Upper lobe of left lung (tissue), 6 donors: ENCODE measurements at regions not wholly inside any gene's neighbourhood (a gene's known extent, or its start where the extent isn't known, plus 50 kb on each side); places are given as distances from the start of the nearest gene placed in this dataset.

Experiments used
- ATAC-seq, 2 donors: fragments of 200-7000 bp; cut with Tn5 transposase; one replicate each; pipeline ENCODE4 v1.9.1; 2022; ENCODE audit warnings: mild to moderate bottlenecking in 2 of 2, moderate library complexity in 2 of 2; ENCODE audit not compliant: low FRiP score in 2 of 2
- DNase-seq, 2 donors: peaks; one replicate each; pipeline ENCODE4 v3.0.0-alpha.2; 2019 to 2020
- H3K27ac ChIP-seq, 4 donors: fragments of 200-600 bp; sonication (generic); one replicate each; pipeline ENCODE4 v1.5.1; 2016 to 2019
- H3K27me3 ChIP-seq, 4 donors: fragments of 200-600 bp; sonication (generic); one replicate each; pipeline ENCODE4 v1.5.1; 2017 to 2019
- H3K36me3 ChIP-seq, 4 donors: fragments of 200-600 bp; sonication (generic); one replicate each; pipeline ENCODE4 v1.5.1; 2016 to 2019
- H3K4me1 ChIP-seq, 4 donors: fragments of 200-600 bp; sonication (generic); one replicate each; pipeline ENCODE4 v1.5.1; 2018 to 2019
- H3K4me3 ChIP-seq, 4 donors: fragments of 200-600 bp; sonication (generic); one replicate each; pipeline ENCODE4 v1.5.1; 2017 to 2019; ENCODE audit warnings: mild to moderate bottlenecking in 2 of 4, moderate library complexity in 1 of 4
- H3K9me3 ChIP-seq, 4 donors: fragments of 200-600 bp; sonication (generic); one replicate each; pipeline ENCODE4 v1.5.1; 2018 to 2019
- EP300 ChIP-seq, 4 donors: sonication (generic); formaldehyde crosslinking; IDR thresholded peaks; one replicate each; pipeline ENCODE4 v1.5.1; 2017; ENCODE audit warnings: antibody characterized with exemption in 4 of 4, control low read depth in 2 of 4
- POLR2A ChIP-seq, 4 donors: fragments of 450-650 bp; IDR thresholded peaks; one replicate each; pipeline ENCODE4 v1.5.1; 2016 to 2017; ENCODE audit warnings: antibody characterized with exemption in 4 of 4, mild to moderate bottlenecking in 2 of 4
- POLR2AphosphoS5 ChIP-seq, 2 donors: sonication (generic); formaldehyde crosslinking; IDR thresholded peaks; one replicate each; pipeline ENCODE4 v1.5.1; 2017; ENCODE audit warnings: antibody characterized with exemption in 2 of 2
- WGBS, 2 donors: methylation state at CpG; one replicate each; pipeline ENCODE4 v1.1.5; 2017 to 2018; 5-methylcytosine and 5-hydroxymethylcytosine counted together
- TF ChIP-seq, protein P1 (sequence below), 6 experiments: fragments of 450-650 bp in 4 of 6; fragments of 200-600 bp in 2 of 6; sonication (generic) in 2 of 6; IDR thresholded peaks; one replicate each; pipeline ENCODE4 v1.5.1; 2016 to 2019; ENCODE audit warnings: antibody characterized with exemption in 6 of 6
- donor health status: DM: no; HTN: no; CAD: no; lungs with moderate emphysema.
- donor health status: DM: no; HTN: yes; CAD: no; lungs with severe emphysema.

DNA sequence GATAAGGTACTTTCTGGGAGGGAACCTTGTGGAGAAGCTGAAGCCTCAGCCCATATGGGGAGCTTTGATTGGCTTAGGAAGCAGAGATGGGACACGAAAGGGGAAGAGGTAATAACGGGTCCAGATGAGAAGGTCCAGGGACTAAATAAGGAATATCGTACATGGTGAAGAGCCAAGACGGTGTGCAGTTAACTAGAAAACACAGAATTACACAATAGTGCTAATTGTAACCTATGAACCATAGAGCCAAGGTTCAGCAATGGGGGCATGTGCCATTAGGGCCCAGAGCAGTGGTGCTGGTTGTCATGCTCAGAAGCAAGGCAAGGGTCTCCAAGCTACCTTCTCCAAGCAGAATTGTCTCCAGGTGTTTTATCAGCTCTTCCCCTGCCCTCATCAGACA, 106.1 kb downstream of the IRS2 start:
- no peaks in the 10 kb centered on the region for H3K27me3 ChIP-seq
- no peak overlapping the region for H3K4me3 ChIP-seq
- TF ChIP-seq POLR2A (IDR thresholded peaks at IDR 0.05) (no peak), POLR2AphosphoS5 (IDR thresholded peaks at IDR 0.05) (no peak), EP300 (IDR thresholded peaks at IDR 0.05) (no peak)
- TF ChIP-seq, protein P1, sequence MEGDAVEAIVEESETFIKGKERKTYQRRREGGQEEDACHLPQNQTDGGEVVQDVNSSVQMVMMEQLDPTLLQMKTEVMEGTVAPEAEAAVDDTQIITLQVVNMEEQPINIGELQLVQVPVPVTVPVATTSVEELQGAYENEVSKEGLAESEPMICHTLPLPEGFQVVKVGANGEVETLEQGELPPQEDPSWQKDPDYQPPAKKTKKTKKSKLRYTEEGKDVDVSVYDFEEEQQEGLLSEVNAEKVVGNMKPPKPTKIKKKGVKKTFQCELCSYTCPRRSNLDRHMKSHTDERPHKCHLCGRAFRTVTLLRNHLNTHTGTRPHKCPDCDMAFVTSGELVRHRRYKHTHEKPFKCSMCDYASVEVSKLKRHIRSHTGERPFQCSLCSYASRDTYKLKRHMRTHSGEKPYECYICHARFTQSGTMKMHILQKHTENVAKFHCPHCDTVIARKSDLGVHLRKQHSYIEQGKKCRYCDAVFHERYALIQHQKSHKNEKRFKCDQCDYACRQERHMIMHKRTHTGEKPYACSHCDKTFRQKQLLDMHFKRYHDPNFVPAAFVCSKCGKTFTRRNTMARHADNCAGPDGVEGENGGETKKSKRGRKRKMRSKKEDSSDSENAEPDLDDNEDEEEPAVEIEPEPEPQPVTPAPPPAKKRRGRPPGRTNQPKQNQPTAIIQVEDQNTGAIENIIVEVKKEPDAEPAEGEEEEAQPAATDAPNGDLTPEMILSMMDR (IDR thresholded peaks at IDR 0.05) = no peak
- H3K36me3 ChIP-seq = no peaks in the 10 kb centered on the region
- ATAC-seq (no peak), DNase-seq (no peak)
- H3K4me1 ChIP-seq = no peaks in the 10 kb centered on the region
- no peaks in the 10 kb centered on the region for H3K9me3 ChIP-seq
- H3K27ac ChIP-seq = no peak overlapping the region
- WGBS, 2 donors = 85 to 93% methylated on average over 4 of the region's 4 CpGs

DNA sequence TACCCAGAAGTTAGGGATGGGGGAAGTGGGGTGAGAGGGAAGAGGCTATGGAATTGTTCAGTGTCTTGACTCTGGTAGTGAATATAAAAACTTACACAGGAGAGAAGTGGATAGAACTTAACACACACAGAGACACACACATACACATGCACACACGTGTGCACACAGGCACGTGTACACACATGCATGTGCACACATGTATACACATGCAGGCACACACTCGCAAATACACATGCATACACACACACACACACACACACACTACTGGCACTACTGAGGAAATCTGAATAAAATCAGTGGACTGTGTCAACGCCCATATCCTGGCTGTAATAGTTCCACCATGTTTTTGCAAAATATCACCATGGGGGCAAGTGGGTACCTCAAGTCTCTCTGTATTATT, 107.9 kb downstream of the IRS2 start:
- DNase-seq = no peak
- ATAC-seq = no peak
- H3K27me3 ChIP-seq = no peaks in the 10 kb centered on the region
- TF ChIP-seq EP300 (IDR thresholded peaks at IDR 0.05) (no peak), POLR2A (IDR thresholded peaks at IDR 0.05) (no peak), POLR2AphosphoS5 (IDR thresholded peaks at IDR 0.05) (no peak)
- TF ChIP-seq, protein P1 (IDR thresholded peaks at IDR 0.05) = no peak
- no peaks in the 10 kb centered on the region for H3K4me1 ChIP-seq
- no peak overlapping the region for H3K27ac ChIP-seq
- H3K36me3 ChIP-seq = no peaks in the 10 kb centered on the region
- no peak overlapping the region for H3K4me3 ChIP-seq
- H3K9me3 ChIP-seq = no peaks in the 10 kb centered on the region
- 90 to 92% methylated on average over 4 of the region's 4 CpGs for WGBS, 2 donors

DNA sequence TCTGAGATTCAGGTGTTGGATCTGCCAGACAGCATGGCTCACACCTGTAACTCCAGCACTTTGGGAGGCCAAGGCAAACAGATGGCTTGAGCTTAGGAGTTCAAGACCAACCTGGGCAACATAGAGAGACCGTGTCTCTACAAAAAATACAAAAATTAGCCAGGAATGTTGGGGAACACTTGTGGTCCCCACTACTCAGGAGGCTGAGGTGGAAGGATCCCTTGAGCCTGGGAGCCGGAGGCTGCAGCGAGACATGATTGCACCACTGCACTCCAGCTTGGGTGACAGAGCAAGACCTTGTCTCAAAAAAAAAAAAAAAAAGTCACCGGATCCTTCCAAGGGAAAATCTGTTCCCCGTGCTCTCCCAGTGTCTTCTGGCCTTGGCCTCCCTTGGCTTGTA, 109.2 kb downstream of the IRS2 start:
- WGBS, 2 donors = 70 to 84% methylated on average over 5 of the region's 5 CpGs
- H3K4me1 ChIP-seq = no peaks in the 10 kb centered on the region
- TF ChIP-seq, protein P1 (IDR thresholded peaks at IDR 0.05) = no peak
- no peaks in the 10 kb centered on the region for H3K27me3 ChIP-seq
- H3K27ac ChIP-seq = no peak overlapping the region
- H3K9me3 ChIP-seq = no peaks in the 10 kb centered on the region
- DNase-seq (no peak), ATAC-seq (no peak)
- H3K36me3 ChIP-seq = no peaks in the 10 kb centered on the region
- no peak overlapping the region for H3K4me3 ChIP-seq

DNA sequence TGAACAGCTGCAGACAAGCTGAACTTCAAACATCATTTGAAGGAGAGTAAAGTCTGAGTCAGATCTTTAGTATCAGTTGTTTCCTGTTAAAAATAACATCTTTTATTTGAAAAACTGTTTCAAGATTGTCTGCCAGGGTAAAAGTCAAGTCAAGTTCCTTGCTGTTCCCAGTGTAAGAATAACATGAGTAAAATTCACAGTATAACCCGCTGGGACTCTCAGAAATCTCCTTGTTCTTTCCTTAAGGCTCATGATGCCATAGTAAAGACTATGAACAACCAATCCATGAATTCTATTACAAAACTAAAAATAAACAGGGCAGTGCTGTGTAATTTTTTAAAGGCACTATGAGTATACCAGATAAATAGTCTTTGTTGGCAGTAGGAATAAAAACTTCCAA, 112.9 kb downstream of the IRS2 start:
- DNase-seq (no peak), ATAC-seq (no peak)
- Histone ChIP-seq H3K36me3 (no peaks in the 10 kb centered on the region), H3K27ac (no peak overlapping the region), H3K27me3 (no peaks in the 10 kb centered on the region), H3K9me3 (no peaks in the 10 kb centered on the region), H3K4me3 (no peak overlapping the region), H3K4me1 (no peaks in the 10 kb centered on the region)
- no peak for TF ChIP-seq POLR2AphosphoS5 (IDR thresholded peaks at IDR 0.05)
- TF ChIP-seq POLR2A (IDR thresholded peaks at IDR 0.05) = no peak
- TF ChIP-seq, protein P1 (IDR thresholded peaks at IDR 0.05) = no peak
- no peak for TF ChIP-seq EP300 (IDR thresholded peaks at IDR 0.05)
- 88 to 93% methylated on average over 1 of the region's 1 CpG for WGBS, 2 donors

DNA sequence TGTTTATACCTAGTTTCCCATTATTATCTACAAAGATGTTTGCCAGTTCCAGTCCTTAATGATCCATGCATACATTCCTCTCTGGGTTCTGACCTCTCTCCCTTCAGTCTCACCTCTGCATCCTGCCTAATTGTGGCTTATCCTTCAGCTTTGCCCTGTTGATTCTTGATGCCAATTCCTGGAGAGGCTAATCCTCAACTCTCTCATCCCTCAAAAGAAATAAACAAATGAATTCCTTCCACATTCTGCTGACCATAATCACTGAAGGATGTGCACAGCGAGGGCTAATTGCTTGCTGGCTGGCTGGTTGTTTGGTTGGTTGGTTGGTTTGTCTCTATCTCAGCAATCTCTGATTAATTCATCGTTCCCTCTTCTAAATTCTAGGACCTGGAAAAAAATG, 113.8 kb downstream of the IRS2 start:
- H3K27me3 ChIP-seq = no peaks in the 10 kb centered on the region
- TF ChIP-seq EP300 (IDR thresholded peaks at IDR 0.05) (no peak), POLR2AphosphoS5 (IDR thresholded peaks at IDR 0.05) (no peak), POLR2A (IDR thresholded peaks at IDR 0.05) (no peak)
- TF ChIP-seq, protein P1 (IDR thresholded peaks at IDR 0.05) = no peak
- no peak for ATAC-seq
- peaks cover 0 to 6% (median 3%) of the 10 kb centered on the region in 4 donors for H3K4me1 ChIP-seq
- H3K27ac ChIP-seq = no peak overlapping the region
- 53 to 79% methylated on average over 2 of the region's 2 CpGs for WGBS, 2 donors
- no peaks in the 10 kb centered on the region for H3K36me3 ChIP-seq
- no peaks in the 10 kb centered on the region for H3K9me3 ChIP-seq
- no peak for DNase-seq
- H3K4me3 ChIP-seq = no peak overlapping the region
